ENCODE measurements at regions not wholly inside any gene's neighbourhood (a gene's known extent, or its start where the extent isn't known, plus 50 kb on each side); places are given as distances from the start of the nearest gene placed in this dataset.
A peak's percentile ranks its signal among the peaks of the same experiment; 100 is the strongest.

DNA sequence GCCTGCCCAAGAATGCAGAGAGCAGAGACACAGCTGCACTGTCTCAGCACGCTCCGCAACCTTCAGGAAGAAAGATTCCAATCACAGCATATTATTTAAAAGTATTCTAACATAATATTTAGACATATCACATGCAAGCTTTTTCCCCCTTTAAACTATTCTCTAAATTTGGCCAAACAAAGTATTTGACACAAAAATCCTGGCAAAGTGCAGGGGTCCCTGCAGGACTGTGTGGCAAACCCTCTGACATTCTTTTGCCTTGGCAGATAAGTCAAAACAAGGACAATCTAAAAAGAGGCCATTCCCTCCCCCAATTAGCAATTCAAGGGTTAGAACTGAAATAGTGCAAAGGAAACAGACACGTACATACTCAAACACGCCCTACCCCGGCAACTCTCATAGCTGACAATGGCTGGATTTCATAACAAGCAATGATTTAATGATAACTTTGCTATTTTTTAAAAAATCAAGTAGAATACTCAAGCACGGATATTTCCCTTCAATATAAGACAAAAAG, 225.3 kb downstream of the MRPL39 start:
- DNase-seq (ENCODE audit: low read depth in 2 of 2), result no peak

- DNase-seq (ENCODE audit: low read depth in 2 of 2), result no peak
Observed at GRCh38 chr21:25375675-25376074, 231.6 kb downstream of the MRPL39 start.

DNA sequence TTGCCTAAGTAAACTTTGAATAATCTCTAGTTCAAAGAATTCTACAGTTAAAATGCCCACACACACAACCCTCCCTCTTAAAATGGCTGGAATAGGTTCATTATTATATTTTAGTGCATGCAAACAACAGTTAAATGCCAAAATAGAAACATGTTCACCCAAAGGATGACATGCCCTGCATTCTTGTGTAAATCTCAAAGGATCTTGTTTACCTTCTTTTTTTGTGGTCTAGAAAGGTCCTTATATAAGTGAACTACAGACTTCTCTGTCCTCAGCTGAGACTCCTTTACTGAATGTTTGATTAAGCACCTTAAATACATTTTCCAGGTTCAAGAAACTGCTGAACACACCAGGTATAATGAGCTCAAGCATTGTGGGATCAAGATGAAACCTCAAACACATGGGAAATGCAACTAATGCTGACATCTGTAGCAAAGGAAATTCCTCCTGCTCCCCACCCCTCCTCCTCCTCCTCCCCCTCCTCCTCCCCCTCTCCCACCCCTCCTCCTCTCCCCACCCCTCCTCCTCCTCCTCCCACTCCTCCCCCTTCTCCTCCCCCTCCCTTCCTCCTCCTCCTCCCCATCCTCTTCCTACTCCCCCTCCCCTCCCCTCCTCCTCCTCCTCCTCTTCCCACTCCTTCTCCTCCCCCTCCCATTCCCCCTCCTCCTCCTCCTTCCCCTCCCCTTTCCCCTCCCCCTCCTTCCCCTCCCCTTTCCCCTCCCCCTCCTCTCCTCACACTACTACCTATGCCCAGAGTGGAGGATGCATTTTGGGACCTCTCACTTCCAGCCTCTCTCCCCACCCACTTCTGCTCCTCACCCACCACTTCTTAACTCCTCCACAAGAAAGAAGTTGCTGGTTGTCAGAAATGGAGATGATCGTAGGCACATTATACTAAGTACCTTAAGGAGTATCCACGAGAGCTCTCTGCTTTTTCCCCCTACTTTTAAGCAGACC, 233.9 kb downstream of the MRPL39 start:
- DNase-seq (ENCODE audit: low read depth in 2 of 2), result no peak

DNA sequence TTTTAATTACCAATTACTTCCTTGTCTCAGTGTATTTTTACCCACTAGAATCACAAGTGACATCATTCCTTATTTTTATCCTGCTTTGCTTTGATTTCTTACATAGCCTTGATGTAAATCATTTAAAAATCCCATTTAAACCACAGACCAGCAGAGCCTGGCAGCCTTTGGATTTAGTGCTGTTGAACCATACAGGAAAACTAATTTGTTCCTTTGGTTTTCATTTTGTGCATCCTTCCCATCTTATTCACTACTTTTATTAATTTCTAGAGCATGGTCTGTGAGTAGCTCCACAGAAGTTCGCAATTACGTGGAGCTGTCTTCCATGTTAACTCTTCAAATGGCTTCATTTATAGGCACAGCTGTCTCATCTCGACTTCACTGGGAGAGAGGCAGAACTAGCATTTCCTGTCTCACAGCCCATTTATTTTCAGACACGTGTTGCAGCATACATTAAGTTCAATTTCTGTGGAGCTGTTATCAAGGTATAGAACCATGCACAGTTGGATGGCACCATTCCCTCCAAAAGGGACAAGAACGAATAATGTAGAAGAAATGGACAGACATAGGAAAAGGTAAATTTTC, 235.3 kb downstream of the MRPL39 start:
- DNase-seq (ENCODE audit: low read depth in 2 of 2), result no peak

- DNase-seq (ENCODE audit: low read depth in 2 of 2), result peak in 1 of 2 donors; percentile 6
Observed at GRCh38 chr21:25370311-25370744, 237.0 kb downstream of the MRPL39 start.

DNA sequence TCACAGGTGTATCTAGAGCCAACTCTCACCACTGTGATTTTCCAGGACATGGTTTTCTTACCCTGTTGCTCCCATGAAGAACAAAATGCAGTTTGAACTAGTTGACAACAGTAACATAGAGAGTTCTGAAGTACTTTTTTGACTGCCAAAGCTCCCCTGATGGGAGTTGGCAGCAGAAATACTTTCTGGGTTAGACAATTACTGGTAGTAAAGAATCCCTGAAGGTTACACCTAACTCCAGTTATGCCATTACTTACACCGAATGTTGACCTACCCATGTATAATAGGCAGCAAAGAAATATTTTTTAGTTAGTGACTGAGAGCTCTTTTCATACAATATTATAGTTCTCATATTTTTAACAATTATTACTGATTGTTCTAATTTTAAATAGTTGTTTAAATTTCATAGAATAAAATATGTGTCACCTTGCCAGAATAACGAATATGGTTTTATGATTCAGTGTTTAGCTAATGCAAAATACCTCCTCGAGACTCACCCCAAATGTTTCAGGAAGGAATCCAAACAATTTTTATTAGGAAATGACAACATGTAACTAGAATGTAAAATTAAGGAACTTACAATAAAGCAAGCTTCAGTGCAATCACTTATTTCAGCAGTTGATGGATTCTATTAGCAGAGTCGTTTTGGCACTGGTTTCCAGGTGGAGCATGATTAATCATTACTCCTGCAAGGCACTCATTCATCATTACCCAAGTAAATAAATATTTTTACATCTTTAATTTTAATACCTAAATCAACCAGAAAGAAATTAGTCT, 237.6 kb downstream of the MRPL39 start:
- DNase-seq (ENCODE audit: low read depth in 2 of 2), result no peak

DNA sequence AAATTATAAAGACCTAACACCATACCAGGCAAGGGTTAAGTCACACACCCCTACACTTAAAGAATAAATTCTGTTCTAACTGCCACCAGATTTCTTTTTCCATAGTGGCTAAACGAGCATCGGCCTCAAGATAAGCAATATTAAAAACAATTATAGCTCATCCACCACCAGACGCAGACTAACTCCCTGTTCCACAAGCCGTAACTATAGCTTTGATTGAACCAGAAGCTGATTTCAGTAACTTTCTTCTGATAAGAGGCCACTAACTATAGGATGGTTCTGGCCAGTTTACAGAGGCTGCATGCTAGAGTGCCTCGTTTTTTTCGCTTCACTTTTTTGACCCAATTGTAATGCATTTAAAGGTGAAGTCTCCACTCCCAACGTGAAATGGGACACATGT, 238.8 kb downstream of the MRPL39 start:
- no peak for DNase-seq (ENCODE audit: low read depth in 2 of 2)

DNA sequence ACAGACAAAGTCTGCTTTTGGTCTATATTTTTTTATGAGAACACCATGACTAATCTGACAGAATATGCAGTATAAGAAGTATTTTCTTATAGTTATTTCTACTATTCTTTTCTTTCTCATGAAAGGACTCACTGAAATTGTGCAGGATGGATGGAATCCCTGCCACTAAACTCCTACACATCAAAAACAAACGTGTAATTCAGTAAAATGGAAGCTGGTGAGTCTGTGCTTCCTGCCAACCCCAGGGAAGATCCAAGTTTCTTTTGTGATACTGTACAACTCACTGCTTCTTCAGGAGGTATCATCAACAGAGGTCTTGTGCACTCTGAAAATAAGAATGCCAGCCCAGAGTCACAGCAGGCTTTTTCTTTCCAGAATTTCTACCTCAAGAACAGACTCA, 241.2 kb downstream of the MRPL39 start:
- DNase-seq (ENCODE audit: low read depth in 2 of 2), result no peak

DNA sequence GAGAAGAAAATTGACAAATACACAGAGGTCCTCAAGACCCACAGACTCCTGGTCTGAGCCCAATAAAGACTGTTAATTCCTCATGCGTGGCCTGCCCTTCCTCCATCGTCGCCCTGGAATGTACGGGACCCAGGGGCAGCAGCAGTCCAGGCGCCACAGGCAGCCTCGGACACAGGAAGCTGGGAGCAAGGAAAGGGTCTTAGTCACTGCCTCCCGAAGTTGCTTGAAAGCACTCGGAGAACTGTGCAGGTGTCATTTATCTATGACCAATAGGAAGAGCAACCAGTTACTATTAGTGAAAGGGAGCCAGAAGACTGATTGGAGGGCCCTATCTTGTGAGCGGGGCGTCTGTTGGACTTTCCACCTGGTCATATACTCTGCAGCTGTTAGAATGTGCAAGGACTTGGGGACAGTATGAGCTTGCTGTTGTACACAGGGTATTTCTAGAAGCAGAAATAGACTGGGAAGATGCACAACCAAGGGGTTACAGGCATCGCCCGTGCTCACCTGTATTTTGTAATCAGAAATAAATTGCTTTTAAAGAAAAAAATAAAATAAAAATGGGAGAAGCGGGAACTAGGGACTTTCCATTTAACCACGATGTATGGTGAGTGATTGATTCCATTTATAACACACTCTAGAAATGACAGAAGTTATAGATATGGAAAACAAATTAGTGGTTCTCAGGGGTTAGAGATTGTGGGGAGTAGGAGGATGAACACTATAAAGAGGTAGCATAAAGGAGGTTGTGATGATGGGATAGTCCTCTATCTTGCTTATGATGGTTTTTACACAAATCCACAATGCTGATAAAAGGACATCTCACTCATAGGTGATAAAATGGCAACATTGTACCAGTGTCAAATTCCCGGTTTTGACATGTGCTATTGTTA, 244.7 kb downstream of the MRPL39 start:
- no peak for DNase-seq (ENCODE audit: low read depth in 2 of 2)

GRCh38 chr21:25361765-25362164, 245.5 kb downstream of the MRPL39 start:
- no peak for DNase-seq (ENCODE audit: low read depth in 2 of 2)

- no peak for DNase-seq (ENCODE audit: low read depth in 2 of 2)
Observed at GRCh38 chr21:25361097-25361496, 246.2 kb downstream of the MRPL39 start.

DNA sequence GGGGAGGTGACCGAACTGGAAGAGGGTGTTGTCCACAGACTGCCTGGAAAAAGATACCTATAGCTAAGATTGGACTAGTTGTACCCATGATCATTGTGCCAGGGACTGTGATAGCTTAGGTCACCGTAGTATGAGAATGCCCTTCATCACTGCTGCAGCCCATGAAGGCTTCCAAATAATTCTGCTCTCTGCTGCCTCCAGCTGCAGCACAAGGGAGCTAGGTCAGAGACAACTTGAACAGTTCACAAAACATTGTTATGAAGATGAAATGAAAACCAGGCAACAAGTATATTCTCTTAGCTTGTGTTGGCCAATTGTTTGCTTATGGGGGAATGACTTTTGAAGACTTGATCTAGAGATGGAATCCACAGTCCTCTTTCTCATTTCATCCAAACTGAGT, 246.7 kb downstream of the MRPL39 start:
- no peak for DNase-seq (ENCODE audit: low read depth in 2 of 2)

DNA sequence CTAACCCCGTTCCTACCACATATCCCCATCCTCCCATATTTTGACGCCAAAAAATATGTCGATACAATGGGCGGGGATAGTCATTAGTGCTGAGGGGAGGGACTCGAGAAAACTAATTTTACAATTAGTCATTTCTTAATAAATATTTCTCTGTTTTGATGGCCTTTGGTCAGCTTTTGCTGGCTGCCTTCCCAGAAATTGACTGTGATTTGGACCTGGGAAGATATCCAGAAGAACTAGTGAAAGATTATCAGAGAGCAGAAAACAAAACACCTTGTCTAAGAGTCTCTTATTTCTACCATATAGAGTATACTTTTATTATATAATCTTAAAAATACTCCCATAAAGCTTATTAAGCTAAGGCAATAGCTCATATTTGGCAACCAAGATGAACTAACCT, 247.6 kb downstream of the MRPL39 start:
- DNase-seq (ENCODE audit: low read depth in 2 of 2), result no peak

DNA sequence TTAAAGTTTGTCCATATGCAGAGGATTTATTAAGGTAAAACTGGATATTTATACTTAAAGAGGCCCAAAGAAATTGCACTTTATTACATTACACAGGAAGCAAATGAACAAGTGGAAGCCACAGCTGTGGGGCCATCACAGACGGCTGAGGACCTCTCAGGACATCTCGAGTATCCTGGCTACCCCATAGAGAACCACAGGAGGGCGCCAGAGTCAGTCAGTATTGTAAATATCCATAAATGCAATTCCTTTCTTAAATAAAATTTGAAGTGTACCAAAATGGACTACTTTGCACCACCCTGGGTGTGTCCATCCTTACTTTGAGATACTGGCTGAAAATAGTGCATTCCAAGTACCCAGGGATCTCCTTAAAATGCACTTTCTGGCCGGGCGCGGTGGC, 257.2 kb downstream of the MRPL39 start:
- peak; percentile 12 to 29 for DNase-seq (ENCODE audit: low read depth in 2 of 2)

- DNase-seq (ENCODE audit: low read depth in 2 of 2), result no peak
Observed at GRCh38 chr21:25343774-25344545, 263.3 kb downstream of the MRPL39 start.

DNA sequence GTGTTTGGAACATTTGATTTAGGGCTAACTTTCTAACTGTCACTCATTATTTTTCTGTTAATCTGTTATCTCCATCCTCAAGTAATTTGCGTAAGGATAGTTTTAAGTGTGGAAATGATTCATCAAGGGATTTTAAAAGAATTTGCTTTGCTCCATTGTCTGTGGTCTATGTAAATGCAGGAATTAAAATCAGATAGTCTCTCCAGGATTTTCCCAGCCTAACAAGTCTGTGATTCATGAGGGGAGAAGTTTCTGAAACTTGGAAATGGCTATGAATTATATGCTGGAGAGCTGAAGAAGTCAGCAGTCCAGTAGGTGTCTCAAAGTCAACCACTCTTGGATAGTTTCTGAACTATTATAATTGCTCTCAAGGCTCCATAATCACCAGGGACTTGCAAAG, 264.5 kb downstream of the MRPL39 start:
- DNase-seq (ENCODE audit: low read depth in 2 of 2), result no peak

DNA sequence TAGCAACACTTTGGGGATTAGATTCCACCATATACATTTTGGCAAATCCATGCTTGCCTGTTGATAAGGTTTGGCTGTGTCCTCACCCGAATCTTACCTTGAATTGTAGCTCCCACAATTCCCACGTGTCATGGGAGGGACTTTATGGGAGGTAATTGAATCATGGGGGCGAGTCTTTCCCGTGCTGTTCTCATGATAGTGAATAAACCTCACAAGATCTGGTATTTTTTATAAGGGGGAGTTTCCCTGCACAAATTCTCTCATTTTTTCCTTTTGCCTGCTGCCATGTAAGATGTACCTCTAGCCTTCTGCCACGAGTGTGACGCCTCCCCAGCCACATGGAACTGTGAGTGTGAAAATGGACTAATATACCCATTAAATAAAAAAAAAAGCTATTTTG, 265.3 kb downstream of the MRPL39 start:
- DNase-seq (ENCODE audit: low read depth in 2 of 2), result no peak

GRCh38 chr21:25338415-25338814, 268.9 kb downstream of the MRPL39 start:
- DNase-seq (ENCODE audit: low read depth in 2 of 2), result no peak

DNA sequence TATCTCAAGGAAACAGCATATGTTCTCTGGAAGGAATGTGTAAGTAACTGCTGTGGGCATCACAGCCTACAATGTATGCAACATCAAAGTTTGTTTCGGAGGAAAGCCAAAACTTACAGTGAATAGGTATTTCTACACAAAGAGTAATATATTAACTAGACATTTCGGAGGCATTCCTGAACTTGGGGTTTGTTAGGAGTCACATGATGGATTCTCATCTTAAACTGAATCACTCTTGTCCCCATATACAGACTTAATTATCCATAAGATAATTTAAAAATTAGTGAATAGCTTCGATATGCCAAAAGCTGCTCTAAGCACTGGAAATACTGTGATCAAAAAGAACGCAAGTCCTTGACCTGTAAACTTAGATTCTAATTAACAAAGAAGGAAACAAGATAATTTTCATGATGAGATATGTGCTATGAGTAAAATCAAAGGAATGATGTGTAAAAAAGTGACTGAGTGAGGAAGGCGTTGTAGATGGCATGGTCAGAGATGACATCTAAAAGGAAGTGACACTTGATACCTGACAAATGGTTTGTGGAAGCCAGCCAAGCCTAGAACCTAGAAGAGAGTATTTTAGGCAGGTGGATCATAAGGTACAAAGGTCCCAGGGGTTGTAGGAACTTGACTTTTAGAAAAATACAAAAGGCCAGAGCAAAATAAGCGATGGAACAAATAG, 273.1 kb downstream of the MRPL39 start:
- DNase-seq (ENCODE audit: low read depth in 2 of 2), result no peak

GRCh38 chr21:25331286-25331685, 276.0 kb downstream of the MRPL39 start:
- DNase-seq (ENCODE audit: low read depth in 2 of 2), result no peak
